ENCODE measurements at regions not wholly inside any gene's neighbourhood (a gene's known extent, or its start where the extent isn't known, plus 50 kb on each side); places are given as distances from the start of the nearest gene placed in this dataset.
"Not testable (repeated sequence)": the region's sequence is repeated elsewhere in the genome, so short reads cannot be mapped to it uniquely, and the experiment has no call there.

DNA sequence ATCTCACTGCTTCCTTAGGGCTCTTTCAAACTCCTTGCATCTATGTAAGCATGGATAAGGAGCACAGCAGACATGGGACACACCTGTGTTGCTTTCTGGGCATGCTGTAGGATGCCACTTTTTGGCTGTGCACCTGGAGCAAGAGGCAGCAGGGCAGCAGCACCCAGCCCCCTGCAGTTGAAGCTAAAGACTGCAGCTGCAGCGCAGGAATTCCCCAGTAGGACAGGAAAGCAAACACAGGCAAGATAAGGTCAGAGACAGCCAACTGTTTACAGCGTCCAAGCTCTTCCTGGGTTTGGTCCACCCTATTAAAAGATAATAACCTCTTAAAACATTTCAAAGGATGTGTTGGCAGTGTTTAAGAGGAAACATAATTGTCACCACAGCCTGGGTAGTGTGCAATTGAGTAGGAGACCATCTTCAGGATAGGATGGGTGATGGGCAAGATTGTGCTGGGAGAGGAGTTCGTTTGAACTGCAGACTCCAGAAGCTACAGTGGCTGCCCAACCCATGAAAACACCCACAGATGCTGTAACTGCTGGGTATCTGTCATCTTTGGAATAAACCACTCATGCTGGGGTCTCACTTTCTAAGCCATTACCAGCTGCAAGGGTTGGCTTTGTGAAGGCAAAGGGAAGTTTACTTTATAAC, 242.3 kb upstream of the PLGLB1 start:
- DNase-seq (ENCODE audit: low spot score) = not testable (repeated sequence)

GRCh38 chr2:87275192-87275591, 253.5 kb upstream of the PLGLB1 start:
- DNase-seq (ENCODE audit: low spot score) = not testable (repeated sequence)

- not testable (repeated sequence) for DNase-seq (ENCODE audit: low spot score)
Observed at GRCh38 chr2:87275974-87276629, 254.5 kb upstream of the PLGLB1 start.

GRCh38 chr2:87276673-87277072, 255.0 kb upstream of the PLGLB1 start:
- not testable (repeated sequence) for DNase-seq (ENCODE audit: low spot score)

GRCh38 chr2:87277734-87278133, 256.1 kb upstream of the PLGLB1 start:
- not testable (repeated sequence) for DNase-seq (ENCODE audit: low spot score)

DNA sequence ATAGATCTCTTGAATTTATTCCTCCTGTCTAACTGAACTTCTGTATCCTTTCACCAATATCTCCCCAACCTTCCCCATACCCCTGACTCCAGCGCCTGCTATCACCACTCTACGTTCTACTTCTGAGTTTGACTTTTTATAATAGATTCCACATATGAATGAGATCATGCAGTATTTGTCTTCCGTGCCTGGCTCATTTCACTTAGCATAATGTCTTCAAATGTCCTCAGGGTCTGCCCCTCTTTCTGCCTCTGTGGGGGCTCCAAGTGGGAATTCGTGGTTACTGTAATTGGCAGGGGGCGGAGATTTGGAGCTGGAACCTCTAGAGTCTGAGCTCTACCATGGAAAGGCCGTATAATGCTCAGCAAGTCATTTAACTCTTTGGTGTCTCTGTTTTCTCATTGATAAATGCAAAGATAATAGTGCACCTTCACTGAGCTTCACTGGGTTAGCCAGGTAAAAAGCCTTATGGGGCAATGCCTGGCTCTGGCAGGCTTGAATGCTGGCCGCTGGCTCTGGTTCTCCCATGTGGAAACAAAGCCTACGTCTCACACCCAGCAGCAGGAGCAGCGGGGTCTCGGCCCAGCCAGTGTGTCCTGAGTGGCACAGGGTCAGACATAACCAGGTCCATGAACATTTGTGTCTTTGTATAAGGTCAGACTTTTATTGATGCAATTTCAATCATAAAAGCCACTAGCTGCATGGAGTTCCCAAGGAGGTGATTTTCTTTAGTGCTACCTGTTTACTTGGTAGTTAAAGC, 259.1 kb upstream of the PLGLB1 start:
- not testable (repeated sequence) for DNase-seq (ENCODE audit: low spot score)

DNA sequence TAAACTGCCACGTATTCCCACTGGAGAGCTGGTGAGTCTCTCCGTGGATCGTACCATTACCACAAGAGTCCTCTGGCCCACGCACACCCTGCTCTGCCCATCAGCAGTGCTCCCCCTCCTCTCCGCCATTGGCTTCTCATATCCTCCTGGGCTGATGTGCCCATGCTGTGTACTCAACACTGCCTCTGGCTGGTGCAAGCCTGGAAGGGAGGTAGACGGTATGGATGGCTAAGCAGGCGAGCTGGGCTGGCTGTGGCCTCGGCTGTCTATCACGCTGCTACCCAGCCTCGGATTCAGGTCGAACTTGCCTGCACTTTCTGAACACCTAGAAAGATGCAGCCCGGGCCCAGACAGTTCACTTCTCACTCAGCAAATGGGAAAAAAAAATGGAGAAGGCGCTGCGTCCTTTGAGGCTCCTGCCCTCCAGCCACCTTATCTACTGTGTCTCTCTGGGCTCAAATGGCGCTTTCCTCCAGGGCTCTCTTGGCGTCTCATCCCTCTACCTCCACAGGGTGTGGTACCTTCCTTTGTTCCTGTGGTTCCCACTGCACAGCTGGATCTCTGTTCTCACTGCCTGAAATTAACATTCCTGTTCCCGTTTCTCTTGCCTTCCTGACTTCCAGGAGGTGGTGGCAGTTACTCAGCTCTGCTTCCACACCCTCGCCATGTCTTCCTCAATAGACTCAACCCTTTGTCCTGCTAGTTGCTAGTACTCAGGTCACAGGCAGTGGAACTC, 262.3 kb upstream of the PLGLB1 start:
- not testable (repeated sequence) for DNase-seq (ENCODE audit: low spot score)

- DNase-seq (ENCODE audit: low spot score) = not testable (repeated sequence)
Observed at GRCh38 chr2:87284471-87284772, 262.8 kb upstream of the PLGLB1 start.

- DNase-seq (ENCODE audit: low spot score) = not testable (repeated sequence)
Observed at GRCh38 chr2:87285139-87285538, 263.5 kb upstream of the PLGLB1 start.

DNA sequence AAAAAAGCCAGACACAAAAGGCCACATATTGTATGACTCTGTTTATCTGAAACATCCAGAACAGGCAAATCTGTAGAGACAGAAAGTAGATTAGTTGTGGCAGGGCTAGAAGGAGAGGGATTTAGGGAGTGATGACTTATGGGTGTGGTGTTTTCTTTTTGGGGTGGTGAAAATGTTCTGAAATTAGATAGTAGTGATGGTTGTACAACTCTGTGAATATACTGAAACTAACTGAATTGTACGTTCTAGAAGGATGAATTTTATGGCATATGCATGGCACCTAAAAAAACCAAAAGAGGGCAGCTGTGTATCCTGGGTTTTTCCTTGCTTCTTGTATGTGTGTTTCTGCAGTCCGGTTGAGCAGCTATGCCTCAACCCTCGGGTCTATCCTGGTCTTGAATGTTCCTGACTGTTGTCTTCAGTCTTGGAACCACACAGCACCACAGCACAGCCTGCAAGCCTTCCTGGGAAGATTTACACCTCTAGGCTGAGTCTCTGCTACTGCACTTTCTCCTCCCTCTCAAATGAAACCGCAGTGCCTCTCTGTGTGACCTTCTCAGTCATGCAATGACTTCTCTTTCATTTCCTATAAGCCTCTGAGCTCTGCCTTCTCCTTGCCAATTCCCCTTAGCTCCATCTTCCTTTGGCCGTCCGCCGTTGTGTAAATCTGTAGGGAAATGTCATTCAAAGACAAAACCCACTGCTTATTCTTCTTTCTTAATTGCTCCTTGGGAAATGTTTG, 269.1 kb upstream of the PLGLB1 start:
- not testable (repeated sequence) for DNase-seq (ENCODE audit: low spot score)

DNA sequence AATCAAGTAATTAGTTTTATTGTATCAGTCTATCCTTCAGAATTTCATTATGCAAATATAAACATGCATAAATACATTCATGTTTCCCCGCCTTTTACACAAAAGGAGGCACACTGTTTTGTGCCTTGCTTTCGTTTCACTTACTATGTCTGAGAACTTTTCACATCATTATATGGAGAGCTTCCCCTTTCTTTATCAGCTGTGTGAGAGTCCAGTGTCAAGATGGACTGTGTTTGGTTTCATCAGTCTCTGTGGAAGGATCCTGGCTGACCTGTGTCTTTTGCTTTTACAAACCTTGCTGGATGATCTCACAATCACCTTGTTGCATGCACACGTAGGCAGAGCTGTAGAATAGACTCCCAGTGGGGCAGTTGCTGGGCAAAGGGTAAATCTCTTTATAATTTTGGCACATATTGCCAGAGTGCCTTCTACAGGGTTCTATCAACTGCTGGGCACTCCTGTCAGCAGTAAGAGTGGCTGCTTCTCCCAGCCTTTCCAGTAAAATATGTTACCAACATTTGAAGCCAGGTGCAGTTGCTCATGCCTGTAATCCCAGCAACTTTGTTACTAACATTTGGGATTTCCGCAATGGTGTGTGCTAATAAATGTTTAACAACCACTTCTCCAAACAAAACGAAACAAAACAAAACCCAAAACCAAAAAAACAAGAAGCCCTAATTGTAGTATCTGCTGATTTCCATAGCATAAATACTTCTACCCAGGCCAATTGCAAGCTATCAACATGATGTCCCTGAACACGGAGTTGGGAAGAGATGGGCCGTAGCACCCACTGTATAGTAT, 270.0 kb upstream of the PLGLB1 start:
- not testable (repeated sequence) for DNase-seq (ENCODE audit: low spot score)

DNA sequence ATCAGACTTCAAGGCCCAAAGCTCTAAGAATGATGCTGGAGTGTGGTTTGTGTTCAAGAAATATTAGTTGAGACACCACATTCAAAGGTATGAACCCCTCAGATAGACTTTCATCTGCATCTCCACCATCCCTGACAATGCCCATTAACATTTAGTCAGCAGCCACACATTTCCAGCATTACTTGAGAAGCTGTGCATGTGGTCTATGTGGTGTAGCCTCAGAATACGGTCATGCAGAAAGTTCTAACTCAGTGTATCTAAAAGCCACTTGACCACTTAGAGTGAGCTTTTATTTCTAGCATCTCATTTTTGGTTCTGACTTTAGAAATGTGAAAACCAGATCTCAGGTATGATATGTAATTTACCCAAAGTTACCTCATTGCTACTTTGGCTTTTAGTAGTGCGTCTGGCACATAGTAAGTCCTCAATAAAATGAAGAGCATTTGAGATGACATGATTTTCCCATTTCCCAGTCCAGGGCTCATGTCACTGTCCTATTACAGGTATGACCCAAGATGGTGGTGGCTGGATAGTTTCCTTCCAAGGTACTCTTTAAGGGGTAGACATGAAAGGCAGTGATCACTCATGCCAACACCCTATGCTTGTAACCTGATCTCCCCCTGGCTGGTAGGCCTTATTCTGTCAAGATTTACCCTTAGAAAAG, 272.4 kb upstream of the PLGLB1 start:
- DNase-seq (ENCODE audit: low spot score) = not testable (repeated sequence)

DNA sequence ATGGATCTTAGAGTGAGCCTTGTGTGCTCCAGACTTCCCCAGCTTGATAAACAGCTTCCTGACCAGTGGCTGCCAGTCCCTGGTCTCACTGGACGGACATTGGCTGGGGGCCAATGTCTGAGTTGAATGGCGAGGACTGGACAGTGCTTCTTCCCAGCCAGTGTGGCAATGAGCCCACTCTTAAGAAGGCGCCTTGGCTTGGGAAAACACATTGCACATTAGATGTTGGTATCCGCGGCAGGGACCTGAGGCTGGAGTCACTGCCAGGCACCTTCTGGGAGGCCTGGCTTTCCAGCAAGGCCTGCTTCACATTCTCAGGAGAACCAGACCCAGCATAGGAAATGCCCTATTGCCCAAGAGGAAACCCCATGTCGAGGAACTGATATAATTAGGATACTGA, 273.5 kb upstream of the PLGLB1 start:
- not testable (repeated sequence) for DNase-seq (ENCODE audit: low spot score)

GRCh38 chr2:87301349-87301748, 279.7 kb upstream of the PLGLB1 start:
- not testable (repeated sequence) for DNase-seq (ENCODE audit: low spot score)

DNA sequence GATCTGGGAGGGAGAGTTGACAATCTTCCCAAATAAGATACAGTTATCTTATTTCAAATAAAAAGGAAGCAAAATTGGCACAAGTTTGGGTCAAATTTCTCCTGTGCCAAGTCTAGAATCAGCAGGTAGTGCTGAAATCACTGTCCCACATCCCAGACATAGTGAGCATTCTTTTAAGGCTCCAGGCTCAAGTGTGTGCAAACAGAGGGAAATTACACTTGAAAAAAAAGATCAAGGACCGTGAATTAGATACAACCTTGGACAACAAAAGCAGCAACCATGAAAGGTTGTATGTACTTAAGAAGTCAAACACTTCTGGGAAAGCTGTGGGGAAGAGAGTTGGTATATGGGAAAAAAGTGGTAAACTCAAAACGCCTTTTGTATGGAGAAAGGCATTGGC, 280.2 kb upstream of the PLGLB1 start:
- DNase-seq (ENCODE audit: low spot score) = not testable (repeated sequence)

DNA sequence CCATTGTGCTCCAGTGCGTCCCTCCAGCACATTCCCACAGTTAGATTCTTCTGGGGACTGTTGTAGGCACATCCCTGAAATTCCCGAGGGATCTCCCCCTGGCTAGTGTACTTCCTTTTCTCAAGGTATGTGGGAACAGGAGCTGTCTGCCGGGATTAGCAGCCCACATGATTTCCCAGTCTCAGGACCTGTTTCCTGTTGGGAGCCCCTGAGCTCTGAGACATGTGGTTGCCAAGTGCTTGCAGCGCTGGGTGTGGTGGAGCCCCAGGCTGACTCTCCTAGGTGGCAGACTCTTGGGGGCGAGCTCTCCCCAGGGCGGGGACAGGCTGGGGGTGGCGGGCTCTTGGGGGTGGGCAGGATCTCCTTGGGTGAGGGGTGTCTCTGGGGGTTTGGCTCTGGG, 287.0 kb upstream of the PLGLB1 start:
- not testable (repeated sequence) for DNase-seq (ENCODE audit: low spot score)

DNA sequence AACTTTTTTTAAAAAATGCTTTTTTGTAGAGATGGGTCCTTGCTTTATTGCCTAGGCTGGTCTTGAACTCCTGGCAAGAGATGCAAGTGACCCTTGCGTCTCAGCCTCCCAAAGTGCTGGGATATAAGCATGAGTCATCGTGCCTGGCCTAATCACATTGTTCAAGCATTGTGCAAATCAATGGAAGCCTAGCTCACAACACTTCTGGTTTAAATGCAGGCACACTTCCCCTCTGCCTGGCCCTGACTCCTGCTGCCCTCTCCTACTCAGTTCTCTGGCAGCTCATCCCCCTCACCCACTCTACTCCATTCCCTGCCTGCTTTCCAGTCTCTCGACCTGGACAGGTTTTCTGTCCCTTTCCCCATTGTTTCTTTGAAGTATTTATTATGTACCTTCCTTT, 288.1 kb upstream of the PLGLB1 start:
- not testable (repeated sequence) for DNase-seq (ENCODE audit: low spot score)

GRCh38 chr2:87311896-87312441, 290.3 kb upstream of the PLGLB1 start:
- not testable (repeated sequence) for DNase-seq (ENCODE audit: low spot score)

GRCh38 chr2:87314622-87315021, 293.0 kb upstream of the PLGLB1 start:
- DNase-seq (ENCODE audit: low spot score) = not testable (repeated sequence)

Data from iPS-NIHi11 (cell line).